ENCODE measurements at regions not wholly inside any gene's neighbourhood (a gene's known extent, or its start where the extent isn't known, plus 50 kb on each side); places are given as distances from the start of the nearest gene placed in this dataset.

DNA sequence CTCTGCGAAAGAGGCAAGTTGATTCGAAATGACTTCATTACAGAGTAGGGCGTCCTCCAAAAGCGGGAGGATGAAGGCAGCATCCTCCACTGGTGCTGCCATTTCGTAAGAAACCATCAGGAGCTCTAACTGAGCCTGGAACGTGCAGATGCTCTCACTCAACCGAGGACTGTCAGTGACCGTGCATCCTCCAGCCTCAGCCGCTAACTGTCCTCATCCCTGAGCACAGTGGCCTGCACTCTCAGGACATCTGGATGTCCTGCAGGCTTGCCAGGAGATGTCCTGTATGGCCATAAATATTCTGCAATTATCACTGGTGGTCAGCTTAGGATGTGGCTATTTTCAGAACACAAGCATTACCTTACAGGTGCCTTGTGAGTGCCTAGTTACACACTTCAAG is 107.1 kb upstream of the ADRA2C start:
- no peak overlapping the region for H3K27ac Mint-ChIP-seq
- no peak overlapping the region for H3K4me3 Mint-ChIP-seq
- Histone ChIP-seq H3K27me3 (ENCODE audit: control insufficient read depth, insufficient read depth, low read length, poor library complexity, severe bottlenecking) (no peaks in the 10 kb centered on the region), H3K27ac (ENCODE audit: low read depth, low read length) (no peak overlapping the region), H3K36me3 (ENCODE audit: control insufficient read depth, insufficient read depth, low read length) (no peaks in the 10 kb centered on the region), H3K4me1 (ENCODE audit: control insufficient read depth, insufficient read depth, low read length) (peaks cover 4% of the 10 kb centered on the region), H3K4me3 (ENCODE audit: low read length) (no peak overlapping the region), H3K9me3 (ENCODE audit: control insufficient read depth, low read length) (no peaks in the 10 kb centered on the region), H3K9ac (ENCODE audit: extremely low read depth, low read length, poor library complexity, severe bottlenecking) (no peak overlapping the region)
- TF ChIP-seq, protein P1, sequence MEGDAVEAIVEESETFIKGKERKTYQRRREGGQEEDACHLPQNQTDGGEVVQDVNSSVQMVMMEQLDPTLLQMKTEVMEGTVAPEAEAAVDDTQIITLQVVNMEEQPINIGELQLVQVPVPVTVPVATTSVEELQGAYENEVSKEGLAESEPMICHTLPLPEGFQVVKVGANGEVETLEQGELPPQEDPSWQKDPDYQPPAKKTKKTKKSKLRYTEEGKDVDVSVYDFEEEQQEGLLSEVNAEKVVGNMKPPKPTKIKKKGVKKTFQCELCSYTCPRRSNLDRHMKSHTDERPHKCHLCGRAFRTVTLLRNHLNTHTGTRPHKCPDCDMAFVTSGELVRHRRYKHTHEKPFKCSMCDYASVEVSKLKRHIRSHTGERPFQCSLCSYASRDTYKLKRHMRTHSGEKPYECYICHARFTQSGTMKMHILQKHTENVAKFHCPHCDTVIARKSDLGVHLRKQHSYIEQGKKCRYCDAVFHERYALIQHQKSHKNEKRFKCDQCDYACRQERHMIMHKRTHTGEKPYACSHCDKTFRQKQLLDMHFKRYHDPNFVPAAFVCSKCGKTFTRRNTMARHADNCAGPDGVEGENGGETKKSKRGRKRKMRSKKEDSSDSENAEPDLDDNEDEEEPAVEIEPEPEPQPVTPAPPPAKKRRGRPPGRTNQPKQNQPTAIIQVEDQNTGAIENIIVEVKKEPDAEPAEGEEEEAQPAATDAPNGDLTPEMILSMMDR (conservative IDR thresholded peaks at IDR 0.05): no peak
- no peaks in the 10 kb centered on the region for H3K36me3 Mint-ChIP-seq (ENCODE audit: low read depth)
- H3K9me3 Mint-ChIP-seq: no peaks in the 10 kb centered on the region
- DNase-seq: no peak
- H3K4me1 Mint-ChIP-seq: no peaks in the 10 kb centered on the region
- no peaks in the 10 kb centered on the region for H3K27me3 Mint-ChIP-seq (ENCODE audit: insufficient read depth)
- 91% methylated on average over 9 of the region's 9 CpGs for WGBS, 2 experiments (ENCODE audit: insufficient coverage in 1 of 2, insufficient read length in 1 of 2)

DNA sequence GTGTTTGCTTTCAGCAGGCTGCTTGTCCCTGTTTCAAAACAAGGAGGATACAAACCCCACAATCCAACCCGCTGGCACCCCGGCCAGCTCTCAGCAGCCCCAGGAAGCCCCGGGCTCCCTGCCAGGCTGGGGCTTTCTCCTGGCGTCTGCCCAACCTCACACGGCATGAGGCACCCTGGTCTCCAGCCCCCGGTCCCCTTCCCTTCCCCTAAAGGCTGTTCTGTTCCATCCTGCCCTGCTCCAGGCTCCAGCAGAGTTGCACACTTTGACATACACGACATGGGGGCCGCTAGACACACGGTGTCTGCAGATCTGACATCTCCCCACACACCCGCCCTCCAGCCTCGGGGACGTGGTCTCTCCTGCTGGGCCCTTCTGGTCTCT is 107.7 kb upstream of the ADRA2C start:
- no peak overlapping the region for H3K9ac ChIP-seq (ENCODE audit: extremely low read depth, low read length, poor library complexity, severe bottlenecking)
- Mint-ChIP-seq H3K4me1 (no peaks in the 10 kb centered on the region), H3K27ac (no peak overlapping the region), H3K27me3 (ENCODE audit: insufficient read depth) (no peaks in the 10 kb centered on the region), H3K36me3 (ENCODE audit: low read depth) (no peaks in the 10 kb centered on the region), H3K9me3 (no peaks in the 10 kb centered on the region), H3K4me3 (no peak overlapping the region)
- no peaks in the 10 kb centered on the region for H3K36me3 ChIP-seq (ENCODE audit: control insufficient read depth, insufficient read depth, low read length)
- no peak for DNase-seq
- no peak overlapping the region for H3K27ac ChIP-seq (ENCODE audit: low read depth, low read length)
- WGBS, 2 experiments (ENCODE audit: insufficient coverage in 1 of 2, insufficient read length in 1 of 2): 89 to 91% methylated on average over 8 to 12 of the region's 12 CpGs
- no peaks in the 10 kb centered on the region for H3K9me3 ChIP-seq (ENCODE audit: control insufficient read depth, low read length)
- no peak overlapping the region for H3K4me3 ChIP-seq (ENCODE audit: low read length)
- peaks cover 4% of the 10 kb centered on the region for H3K4me1 ChIP-seq (ENCODE audit: control insufficient read depth, insufficient read depth, low read length)
- TF ChIP-seq, protein P1 (conservative IDR thresholded peaks at IDR 0.05): no peak
- no peaks in the 10 kb centered on the region for H3K27me3 ChIP-seq (ENCODE audit: control insufficient read depth, insufficient read depth, low read length, poor library complexity, severe bottlenecking)

DNA sequence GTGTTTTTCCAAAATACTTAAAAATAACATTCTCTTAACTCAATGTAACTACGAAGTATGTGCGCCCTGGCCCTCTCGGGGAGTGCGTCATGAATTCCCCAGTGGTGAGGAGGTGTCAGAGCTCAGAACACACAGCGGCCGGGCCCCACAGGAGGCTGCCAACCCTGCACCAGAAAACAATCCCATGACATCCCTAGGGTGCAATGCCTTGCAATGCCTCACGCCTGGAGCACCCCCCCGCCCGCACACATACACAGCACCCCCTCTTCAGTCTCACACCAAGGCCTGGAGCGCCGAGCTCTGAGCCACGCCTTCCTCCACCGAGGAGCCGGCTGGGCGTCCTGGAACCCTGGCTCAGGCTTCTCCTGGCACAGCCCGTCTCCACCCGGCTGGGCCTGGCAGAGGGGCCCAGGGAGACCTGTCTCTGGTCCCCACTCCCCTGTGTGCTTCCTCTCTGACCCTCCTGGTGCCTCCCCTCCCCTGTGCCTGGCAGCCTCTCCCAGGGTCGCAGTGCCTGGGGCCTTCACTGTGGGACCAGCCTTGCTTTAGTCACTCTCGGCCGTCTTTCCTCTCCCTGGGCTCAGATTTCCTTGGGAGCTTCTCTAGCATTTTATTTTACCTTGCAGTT is 108.2 kb upstream of the ADRA2C start:
- Mint-ChIP-seq H3K27me3 (ENCODE audit: insufficient read depth) (no peaks in the 10 kb centered on the region), H3K4me1 (no peaks in the 10 kb centered on the region), H3K9me3 (no peaks in the 10 kb centered on the region), H3K36me3 (ENCODE audit: low read depth) (no peaks in the 10 kb centered on the region), H3K4me3 (no peak overlapping the region), H3K27ac (no peak overlapping the region)
- Histone ChIP-seq H3K9me3 (ENCODE audit: control insufficient read depth, low read length) (no peaks in the 10 kb centered on the region), H3K9ac (ENCODE audit: extremely low read depth, low read length, poor library complexity, severe bottlenecking) (no peak overlapping the region), H3K4me1 (ENCODE audit: control insufficient read depth, insufficient read depth, low read length) (peaks cover 4% of the 10 kb centered on the region), H3K27me3 (ENCODE audit: control insufficient read depth, insufficient read depth, low read length, poor library complexity, severe bottlenecking) (no peaks in the 10 kb centered on the region), H3K4me3 (ENCODE audit: low read length) (no peak overlapping the region), H3K36me3 (ENCODE audit: control insufficient read depth, insufficient read depth, low read length) (no peaks in the 10 kb centered on the region), H3K27ac (ENCODE audit: low read depth, low read length) (no peak overlapping the region)
- WGBS, 2 experiments (ENCODE audit: insufficient coverage in 1 of 2, insufficient read length in 1 of 2): 88 to 91% methylated on average over 13 to 20 of the region's 20 CpGs
- TF ChIP-seq, protein P1 (conservative IDR thresholded peaks at IDR 0.05): no peak
- DNase-seq: no peak

All from endodermal cell (in vitro differentiated cells).